NCI-H1417 treated with DMSO at 0.1 percent for 48 hours (cell line): ENCODE measurements at regions not wholly inside any gene's neighbourhood (a gene's known extent, or its start where the extent isn't known, plus 50 kb on each side); places are given as distances from the start of the nearest gene placed in this dataset.

Source experiments
- DNase-seq: peaks from one replicate; lab custom pipeline; 2025; lab: John Stamatoyannopoulos, UW

DNA sequence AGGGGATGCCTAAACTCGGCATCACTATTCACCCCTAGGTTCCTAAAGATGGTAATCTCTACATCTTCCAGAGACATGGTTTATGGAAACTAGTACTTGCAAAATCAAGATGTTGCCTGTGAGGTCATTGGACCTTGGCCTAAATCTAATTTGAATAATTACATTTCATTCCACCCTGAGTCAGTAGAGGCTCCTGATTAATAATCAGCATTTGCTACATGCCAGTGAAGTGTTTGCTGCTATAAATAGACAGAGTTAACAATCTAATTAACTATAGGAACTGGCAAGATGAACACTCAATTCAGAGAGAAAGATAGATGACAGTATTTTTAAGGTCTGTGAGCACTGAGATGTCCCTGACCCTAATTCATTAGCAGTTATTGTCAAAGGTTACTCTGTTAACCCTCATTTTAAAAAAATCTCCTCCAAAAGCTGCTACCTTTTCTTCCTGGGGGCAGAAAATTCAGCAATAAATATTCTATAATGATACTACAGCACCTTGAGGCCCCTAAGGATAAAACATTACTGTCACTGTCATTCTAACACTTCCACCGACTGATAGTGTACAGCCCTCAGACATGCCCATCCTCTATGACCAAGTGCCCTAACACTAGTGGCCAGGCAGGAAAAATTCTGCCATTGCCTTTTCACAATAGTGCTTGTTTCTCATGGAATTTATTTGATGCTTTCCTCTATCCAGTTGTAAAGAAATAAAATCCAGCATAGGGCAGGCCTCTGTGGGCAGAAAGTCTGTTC is 65.7 kb upstream of the CCDC196 start:
- DNase-seq, result no peak

DNA sequence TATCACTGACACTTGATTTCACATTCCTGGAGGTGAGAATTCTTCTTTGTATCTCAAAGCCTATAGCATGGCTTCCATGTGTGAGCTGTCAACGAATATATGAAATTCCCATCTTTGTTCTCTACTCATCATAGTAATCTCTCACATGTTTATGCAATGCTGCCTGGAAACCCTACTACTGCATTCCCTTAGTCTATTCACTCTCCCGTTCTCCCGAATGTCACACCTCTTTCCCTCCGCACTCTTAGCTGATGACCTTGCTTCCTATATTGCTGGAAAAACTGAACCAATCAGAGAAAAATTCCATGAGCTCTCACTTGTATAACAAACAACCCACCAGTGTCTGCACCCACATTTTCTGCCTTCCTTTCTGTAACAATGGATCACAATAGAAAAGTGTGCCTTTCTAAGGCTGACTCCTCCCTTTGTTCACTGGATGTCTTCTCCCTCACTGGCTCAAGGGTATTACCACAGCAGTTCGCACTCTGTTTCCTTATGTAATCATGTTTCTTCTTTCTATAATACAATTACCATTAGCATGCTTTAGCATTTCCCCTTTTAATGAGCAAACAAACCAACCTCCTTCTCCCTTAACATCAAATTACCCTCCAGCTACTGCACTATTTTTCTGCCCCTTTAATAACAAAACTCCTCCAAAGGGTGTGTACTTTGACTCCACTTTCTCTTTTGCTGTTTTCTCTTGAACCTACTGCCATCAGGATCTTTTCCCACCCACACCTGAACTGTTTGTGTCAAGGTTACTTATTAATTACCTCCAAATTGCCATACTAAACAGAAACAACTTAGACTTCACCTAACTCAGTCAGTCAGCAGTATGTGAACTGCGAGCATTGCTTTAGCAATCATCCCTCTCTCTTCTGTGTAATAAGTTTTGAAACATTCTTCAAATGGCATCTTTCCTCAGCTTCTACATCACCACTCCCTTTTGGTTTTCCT is 63.9 kb upstream of the CCDC196 start:
- DNase-seq, result no peak

DNA sequence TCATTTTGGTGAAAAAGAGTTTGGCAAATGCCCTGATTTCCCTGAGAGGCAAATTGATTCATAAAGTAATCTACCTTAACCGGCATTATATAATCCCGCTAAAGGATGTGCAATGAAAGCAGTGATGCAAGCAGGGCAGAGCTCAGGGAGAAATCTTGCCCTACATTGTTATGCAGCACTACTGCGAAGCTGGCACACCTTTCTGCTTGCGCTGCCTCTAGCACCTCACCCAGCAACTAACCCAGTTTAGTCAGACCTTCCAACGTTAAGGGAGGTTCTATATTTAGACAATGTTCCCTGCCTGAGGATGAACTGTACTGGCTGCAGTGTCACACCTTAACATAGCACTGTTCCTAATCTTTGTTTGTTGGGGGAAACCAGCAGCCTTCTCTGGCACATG is 60.8 kb upstream of the CCDC196 start:
- DNase-seq, result no peak

DNA sequence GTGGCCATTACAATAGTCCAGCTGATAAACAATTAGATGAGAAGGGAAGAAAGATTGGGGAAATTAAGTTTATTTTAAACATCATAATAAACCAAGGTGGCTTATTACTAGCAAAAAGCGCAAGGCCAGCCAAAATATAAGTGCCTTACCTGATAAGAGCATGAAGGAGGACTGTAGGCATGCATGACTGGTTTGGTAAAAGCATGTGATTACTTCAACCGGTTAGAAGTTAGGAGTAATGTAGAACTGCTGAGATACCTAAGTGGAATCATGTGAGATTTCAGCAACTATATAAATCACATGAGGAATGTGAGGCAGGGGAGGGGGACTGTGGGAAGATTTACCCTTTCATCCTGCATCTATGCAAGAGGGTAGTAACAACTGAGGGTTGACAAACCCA is 59.7 kb upstream of the CCDC196 start:
- no peak for DNase-seq

DNA sequence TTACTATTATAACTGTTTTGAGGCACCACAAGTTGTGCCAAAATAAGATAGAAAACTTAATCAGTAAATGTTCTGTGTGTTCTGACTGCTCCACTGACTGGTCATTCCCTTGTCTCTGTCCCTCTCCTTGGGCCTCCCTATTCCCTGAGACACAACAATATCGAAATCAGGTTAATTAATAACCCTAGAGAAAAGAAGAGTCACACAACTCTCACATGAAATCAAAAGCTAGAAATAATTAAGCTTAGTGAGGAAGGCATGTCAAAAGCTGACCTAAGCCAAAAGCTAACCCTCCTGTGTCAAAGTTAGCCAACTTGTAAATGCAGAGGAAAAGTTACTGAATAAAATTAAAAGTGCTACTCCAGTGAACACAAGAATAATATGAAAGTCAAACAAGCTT is 53.8 kb upstream of the CCDC196 start:
- DNase-seq, result no peak

DNA sequence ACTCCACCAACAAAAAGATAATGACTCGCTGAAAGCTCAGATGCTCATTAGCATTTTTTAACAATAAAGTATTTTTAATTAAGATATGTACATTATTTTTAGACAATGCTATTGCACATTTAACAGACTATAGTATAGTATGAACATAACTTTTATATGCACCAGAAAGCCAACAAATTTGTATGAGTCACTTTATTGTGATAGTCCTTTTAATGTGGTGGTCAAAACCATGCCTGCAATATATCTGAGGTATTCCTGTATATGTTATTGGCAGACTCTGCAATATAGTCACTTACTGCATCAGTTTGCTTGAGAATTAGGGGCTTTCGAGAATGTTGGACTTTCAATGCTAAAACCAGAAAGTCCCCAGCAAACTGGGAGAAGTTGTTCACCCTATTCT is 51.7 kb upstream of the CCDC196 start:
- no peak for DNase-seq

DNA sequence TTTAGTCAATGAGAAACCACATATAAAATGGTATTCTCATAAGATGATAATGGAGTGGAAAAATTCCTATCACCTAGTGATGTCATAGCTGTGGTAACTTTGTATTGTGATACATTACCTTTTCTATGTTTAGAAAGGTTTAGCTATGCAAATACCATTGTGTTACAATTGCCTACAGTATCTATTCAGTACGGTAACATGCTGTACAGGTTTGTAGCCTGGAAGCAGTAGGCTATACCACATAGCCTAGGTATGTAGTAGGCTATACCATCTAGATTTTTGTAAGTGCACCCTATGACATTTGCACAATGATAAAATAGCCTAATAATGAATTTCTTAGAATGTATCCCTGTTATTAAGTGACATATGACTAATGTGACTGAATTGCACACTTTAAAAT is 50.5 kb upstream of the CCDC196 start:
- no peak for DNase-seq
